Progenitor cell of endocrine pancreas (in vitro differentiated cells): ENCODE measurements at regions not wholly inside any gene's neighbourhood (a gene's known extent, or its start where the extent isn't known, plus 50 kb on each side); places are given as distances from the start of the nearest gene placed in this dataset.
A peak's percentile ranks its signal among the peaks of the same experiment; 100 is the strongest.

Source experiments
- DNase-seq: peaks from one replicate; pipeline ENCODE4 v3.0.0; 2021; ENCODE audit warnings: low spot score; ENCODE audit not compliant: unreplicated experiment
- H3K27ac Mint-ChIP-seq: 2 replicates; pipeline ENCODE4 v1.8.0; 2021; ENCODE audit warnings: mild to moderate bottlenecking, moderate library complexity, mixed read lengths
- H3K27me3 Mint-ChIP-seq: 2 replicates; pipeline ENCODE4 v1.8.0; 2021; ENCODE audit warnings: mixed read lengths
- H3K36me3 Mint-ChIP-seq: 2 replicates; pipeline ENCODE4 v1.8.0; 2022; ENCODE audit warnings: mixed read lengths; ENCODE audit not compliant: insufficient read depth
- H3K4me1 Mint-ChIP-seq: 2 replicates; pipeline ENCODE4 v1.8.0; 2021; ENCODE audit warnings: low read depth, mixed read lengths
- H3K4me3 Mint-ChIP-seq: 2 replicates; pipeline ENCODE4 v1.8.0; 2021; ENCODE audit warnings: low read depth, mild to moderate bottlenecking, moderate library complexity, mixed read lengths
- H3K9me3 Mint-ChIP-seq: 2 replicates; pipeline ENCODE4 v1.8.0; 2021; ENCODE audit warnings: low read depth, mixed read lengths
- TF ChIP-seq, protein P1 (sequence below): fragments of 200-600 bp; sonication (generic); IDR thresholded peaks from one replicate; pipeline ENCODE4 v1.5.0; 2021; ENCODE audit warnings: antibody characterized with exemption, mild to moderate bottlenecking; ENCODE audit not compliant: unreplicated experiment

GRCh38 chr16:76213860-76214259 lies 63.3 kb upstream of the CNTNAP4 start:
- no peak overlapping the region for H3K4me3 Mint-ChIP-seq
- no peaks in the 10 kb centered on the region for H3K27me3 Mint-ChIP-seq
- H3K9me3 Mint-ChIP-seq, result peaks cover 22% of the 10 kb centered on the region
- no peaks in the 10 kb centered on the region for H3K4me1 Mint-ChIP-seq
- no peak overlapping the region for H3K27ac Mint-ChIP-seq
- TF ChIP-seq, protein P1, sequence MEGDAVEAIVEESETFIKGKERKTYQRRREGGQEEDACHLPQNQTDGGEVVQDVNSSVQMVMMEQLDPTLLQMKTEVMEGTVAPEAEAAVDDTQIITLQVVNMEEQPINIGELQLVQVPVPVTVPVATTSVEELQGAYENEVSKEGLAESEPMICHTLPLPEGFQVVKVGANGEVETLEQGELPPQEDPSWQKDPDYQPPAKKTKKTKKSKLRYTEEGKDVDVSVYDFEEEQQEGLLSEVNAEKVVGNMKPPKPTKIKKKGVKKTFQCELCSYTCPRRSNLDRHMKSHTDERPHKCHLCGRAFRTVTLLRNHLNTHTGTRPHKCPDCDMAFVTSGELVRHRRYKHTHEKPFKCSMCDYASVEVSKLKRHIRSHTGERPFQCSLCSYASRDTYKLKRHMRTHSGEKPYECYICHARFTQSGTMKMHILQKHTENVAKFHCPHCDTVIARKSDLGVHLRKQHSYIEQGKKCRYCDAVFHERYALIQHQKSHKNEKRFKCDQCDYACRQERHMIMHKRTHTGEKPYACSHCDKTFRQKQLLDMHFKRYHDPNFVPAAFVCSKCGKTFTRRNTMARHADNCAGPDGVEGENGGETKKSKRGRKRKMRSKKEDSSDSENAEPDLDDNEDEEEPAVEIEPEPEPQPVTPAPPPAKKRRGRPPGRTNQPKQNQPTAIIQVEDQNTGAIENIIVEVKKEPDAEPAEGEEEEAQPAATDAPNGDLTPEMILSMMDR, result no peak
- no peak for DNase-seq
- peaks cover 1% of the 10 kb centered on the region for H3K36me3 Mint-ChIP-seq

DNA sequence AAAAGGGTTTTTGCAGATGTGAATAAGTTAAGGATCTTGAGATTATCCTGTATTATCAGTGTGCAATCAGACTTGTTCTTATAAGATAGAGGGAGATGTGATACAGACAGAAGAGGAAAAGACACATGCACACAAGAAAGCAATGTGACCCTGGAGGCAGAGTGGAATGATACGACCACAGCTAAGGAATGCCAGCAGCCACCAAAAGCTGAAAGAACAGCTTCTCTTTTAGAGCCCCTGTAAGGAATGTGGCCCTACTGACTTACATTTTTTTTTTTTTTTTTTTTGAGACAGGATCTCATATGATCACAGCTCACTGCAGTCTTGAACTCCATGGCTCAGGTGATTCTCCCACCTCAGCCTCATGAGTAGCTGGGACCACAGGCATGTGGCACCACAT lies 62.3 kb upstream of the CNTNAP4 start:
- no peak for DNase-seq
- H3K36me3 Mint-ChIP-seq, result peaks cover 1% of the 10 kb centered on the region
- no peak overlapping the region for H3K27ac Mint-ChIP-seq
- H3K27me3 Mint-ChIP-seq, result no peaks in the 10 kb centered on the region
- H3K4me1 Mint-ChIP-seq, result peaks cover 5% of the 10 kb centered on the region
- TF ChIP-seq, protein P1, result no peak
- H3K9me3 Mint-ChIP-seq, result peaks cover 22% of the 10 kb centered on the region
- H3K4me3 Mint-ChIP-seq, result no peak overlapping the region

DNA sequence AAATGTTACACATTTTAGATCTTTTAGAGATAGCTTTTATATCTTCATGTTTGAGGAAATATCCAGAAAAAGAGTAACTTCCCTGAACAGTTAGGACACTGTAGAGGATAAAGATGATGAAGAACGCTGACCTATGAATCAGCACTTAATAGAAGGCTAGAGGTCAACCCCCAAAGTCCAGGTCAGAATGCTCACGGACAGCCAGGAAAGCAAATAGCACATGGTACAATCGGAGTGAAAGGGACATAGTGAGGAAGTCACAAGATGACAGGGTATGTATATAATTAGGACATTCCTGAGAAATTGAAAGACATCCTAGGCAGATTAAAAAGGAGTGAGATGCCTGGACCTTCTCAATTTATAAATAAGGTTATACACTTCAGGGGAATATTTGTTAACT lies 55.1 kb upstream of the CNTNAP4 start:
- Mint-ChIP-seq H3K4me3 (peak overlapping the region; percentile 52), H3K4me1 (peaks cover 30% of the 10 kb centered on the region), H3K27me3 (no peaks in the 10 kb centered on the region), H3K36me3 (no peaks in the 10 kb centered on the region), H3K9me3 (no peaks in the 10 kb centered on the region), H3K27ac (peak overlapping the region; percentile 89)
- TF ChIP-seq, protein P1, result no peak
- DNase-seq, result no peak

DNA sequence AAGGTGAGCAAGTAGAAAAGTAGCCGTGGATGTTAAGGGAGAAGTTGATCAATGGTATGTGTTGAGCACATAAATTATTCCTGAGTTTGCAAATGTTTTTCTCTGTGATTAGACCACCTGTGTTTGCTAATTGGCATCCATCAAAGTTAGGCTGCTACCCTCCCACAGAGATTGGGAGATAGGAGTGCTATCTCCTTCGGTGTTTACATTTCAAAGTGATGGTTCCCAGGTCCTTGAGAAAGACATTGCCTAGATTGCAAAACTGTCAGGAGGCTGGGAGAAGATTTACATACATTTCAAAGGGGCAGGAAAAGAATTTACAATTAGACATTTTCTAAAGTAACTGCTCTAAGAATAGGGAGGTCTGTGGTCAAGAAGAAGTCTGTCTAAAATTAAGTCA lies 54.3 kb upstream of the CNTNAP4 start:
- H3K4me3 Mint-ChIP-seq, result no peak overlapping the region
- no peaks in the 10 kb centered on the region for H3K9me3 Mint-ChIP-seq
- no peaks in the 10 kb centered on the region for H3K27me3 Mint-ChIP-seq
- TF ChIP-seq, protein P1, result no peak
- no peaks in the 10 kb centered on the region for H3K36me3 Mint-ChIP-seq
- peak overlapping the region; percentile 87 for H3K27ac Mint-ChIP-seq
- peaks cover 30% of the 10 kb centered on the region for H3K4me1 Mint-ChIP-seq
- no peak for DNase-seq

- Mint-ChIP-seq H3K9me3 (peaks cover 8% of the 10 kb centered on the region), H3K4me1 (peaks cover 17% of the 10 kb centered on the region), H3K4me3 (no peak overlapping the region), H3K36me3 (no peaks in the 10 kb centered on the region), H3K27me3 (no peaks in the 10 kb centered on the region), H3K27ac (peak overlapping the region; percentile 70)
- TF ChIP-seq, protein P1, result no peak
- no peak for DNase-seq
These were observed 51.2 kb upstream of the CNTNAP4 start for GRCh38 chr16:76226011-76226410.

- Mint-ChIP-seq H3K36me3 (no peaks in the 10 kb centered on the region), H3K9me3 (peaks cover 8% of the 10 kb centered on the region), H3K4me3 (no peak overlapping the region), H3K27ac (peak overlapping the region; percentile 70), H3K4me1 (peaks cover 15% of the 10 kb centered on the region), H3K27me3 (no peaks in the 10 kb centered on the region)
- TF ChIP-seq, protein P1, result no peak
- DNase-seq, result no peak
These were observed 50.7 kb upstream of the CNTNAP4 start for GRCh38 chr16:76226481-76226880.
